AG04450 (cell line): ENCODE measurements at regions not wholly inside any gene's neighbourhood (a gene's known extent, or its start where the extent isn't known, plus 50 kb on each side); places are given as distances from the start of the nearest gene placed in this dataset.

Experiments used
- CTCF ChIA-PET: fragments of 300-600, 350-600 bp; formaldehyde crosslinking; extraction: SDS; loops from one replicate; lab custom pipeline; 2022; ENCODE audit warnings: antibody characterized with exemption, inconsistent platforms; lab: Charles Lee
- POLR2A ChIA-PET: fragments of 350-600 bp; formaldehyde crosslinking; extraction: SDS; loops from one replicate; lab custom pipeline; 2021; ENCODE audit warnings: antibody characterized with exemption, inconsistent platforms; lab: Yijun Ruan, JAX
- DNase-seq: peaks from one replicate; pipeline ENCODE4 v3.0.0-alpha.2; 2011; ENCODE audit warnings: low read depth, low spot score
- H3K27ac ChIP-seq: one replicate; pipeline ENCODE4 v1.5.1; 2012; ENCODE audit warnings: low read depth, low read length, control low read depth
- H3K27me3 ChIP-seq: one replicate; pipeline ENCODE4 v1.6.0; 2012; ENCODE audit warnings: low read length; ENCODE audit not compliant: control insufficient read depth, insufficient read depth
- H3K4me3 ChIP-seq: 2 replicates; pipeline ENCODE4 v1.5.1; 2011; ENCODE audit warnings: mild to moderate bottlenecking, low read depth, low read length, control low read depth
- H3K9me3 ChIP-seq: 2 replicates; pipeline ENCODE4 v1.5.1; 2012; ENCODE audit warnings: low read length; ENCODE audit not compliant: control insufficient read depth, insufficient read depth
- CTCF ChIP-seq: IDR thresholded peaks from 2 replicates; pipeline ENCODE4 v1.5.1; 2011; ENCODE audit warnings: low read depth, low read length, control low read depth, inconsistent platforms

GRCh38 chr16:9330095-9330494 is 238.7 kb downstream of the HAPSTR1 start:
- no peak for DNase-seq
- Histone ChIP-seq H3K4me3 (no peak overlapping the region), H3K27me3 (no peaks in the 10 kb centered on the region), H3K27ac (no peak overlapping the region), H3K9me3 (peaks cover 4% of the 10 kb centered on the region; the same call in 1 of the 2 replicates)
- no peak for TF ChIP-seq CTCF
- CTCF ChIA-PET: no interaction called here
- POLR2A ChIA-PET: no interaction called here

GRCh38 chr16:9331503-9331902 is 240.1 kb downstream of the HAPSTR1 start:
- H3K4me3 ChIP-seq: no peak overlapping the region
- H3K9me3 ChIP-seq: peaks cover 4% of the 10 kb centered on the region; the same call in 1 of the 2 replicates
- TF ChIP-seq CTCF: no peak
- ChIA-PET CTCF (no interaction called here), POLR2A (no interaction called here)
- no peaks in the 10 kb centered on the region for H3K27me3 ChIP-seq
- no peak for DNase-seq
- no peak overlapping the region for H3K27ac ChIP-seq

- no peak for TF ChIP-seq CTCF
- peaks cover 4% of the 10 kb centered on the region; the same call in 1 of the 2 replicates for H3K9me3 ChIP-seq
Measured at GRCh38 chr16:9332574-9333148, 241.2 kb downstream of the HAPSTR1 start.

GRCh38 chr16:9333469-9333868 is 242.0 kb downstream of the HAPSTR1 start:
- no peak for DNase-seq
- H3K27me3 ChIP-seq: no peaks in the 10 kb centered on the region
- H3K9me3 ChIP-seq: peaks cover 4% of the 10 kb centered on the region; the same call in 1 of the 2 replicates
- H3K27ac ChIP-seq: no peak overlapping the region
- ChIA-PET POLR2A (no interaction called here), CTCF (no interaction called here)
- TF ChIP-seq CTCF: no peak
- no peak overlapping the region for H3K4me3 ChIP-seq

More at GRCh38 chr16:9332574-9333148, 241.2 kb downstream of the HAPSTR1 start:
- CTCF ChIA-PET: no interaction called here
- Histone ChIP-seq H3K27me3 (no peaks in the 10 kb centered on the region), H3K27ac (no peak overlapping the region), H3K4me3 (no peak overlapping the region)
- POLR2A ChIA-PET: no interaction called here
- DNase-seq: no peak

GRCh38 chr16:9334103-9334502 is 242.7 kb downstream of the HAPSTR1 start:
- CTCF ChIA-PET: no interaction called here
- no peaks in the 10 kb centered on the region for H3K27me3 ChIP-seq
- POLR2A ChIA-PET: no interaction called here
- H3K27ac ChIP-seq: no peak overlapping the region
- no peak for TF ChIP-seq CTCF
- DNase-seq: no peak
- peaks cover 4% of the 10 kb centered on the region; the same call in 1 of the 2 replicates for H3K9me3 ChIP-seq
- H3K4me3 ChIP-seq: no peak overlapping the region
